ENCODE measurements at regions not wholly inside any gene's neighbourhood (a gene's known extent, or its start where the extent isn't known, plus 50 kb on each side); places are given as distances from the start of the nearest gene placed in this dataset.

- TF ChIP-seq, protein P1, sequence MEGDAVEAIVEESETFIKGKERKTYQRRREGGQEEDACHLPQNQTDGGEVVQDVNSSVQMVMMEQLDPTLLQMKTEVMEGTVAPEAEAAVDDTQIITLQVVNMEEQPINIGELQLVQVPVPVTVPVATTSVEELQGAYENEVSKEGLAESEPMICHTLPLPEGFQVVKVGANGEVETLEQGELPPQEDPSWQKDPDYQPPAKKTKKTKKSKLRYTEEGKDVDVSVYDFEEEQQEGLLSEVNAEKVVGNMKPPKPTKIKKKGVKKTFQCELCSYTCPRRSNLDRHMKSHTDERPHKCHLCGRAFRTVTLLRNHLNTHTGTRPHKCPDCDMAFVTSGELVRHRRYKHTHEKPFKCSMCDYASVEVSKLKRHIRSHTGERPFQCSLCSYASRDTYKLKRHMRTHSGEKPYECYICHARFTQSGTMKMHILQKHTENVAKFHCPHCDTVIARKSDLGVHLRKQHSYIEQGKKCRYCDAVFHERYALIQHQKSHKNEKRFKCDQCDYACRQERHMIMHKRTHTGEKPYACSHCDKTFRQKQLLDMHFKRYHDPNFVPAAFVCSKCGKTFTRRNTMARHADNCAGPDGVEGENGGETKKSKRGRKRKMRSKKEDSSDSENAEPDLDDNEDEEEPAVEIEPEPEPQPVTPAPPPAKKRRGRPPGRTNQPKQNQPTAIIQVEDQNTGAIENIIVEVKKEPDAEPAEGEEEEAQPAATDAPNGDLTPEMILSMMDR (IDR thresholded peaks at IDR 0.05; ENCODE audit: insufficient read depth, low read depth, low read length): no peak
- no peak for TF ChIP-seq EZH2 (IDR thresholded peaks at IDR 0.05; ENCODE audit: insufficient read depth, low read length)
Measured at GRCh38 chr2:217707131-217707611, 295.6 kb downstream of the TNS1 start.
